ENCODE measurements at regions not wholly inside any gene's neighbourhood (a gene's known extent, or its start where the extent isn't known, plus 50 kb on each side); places are given as distances from the start of the nearest gene placed in this dataset.

DNA sequence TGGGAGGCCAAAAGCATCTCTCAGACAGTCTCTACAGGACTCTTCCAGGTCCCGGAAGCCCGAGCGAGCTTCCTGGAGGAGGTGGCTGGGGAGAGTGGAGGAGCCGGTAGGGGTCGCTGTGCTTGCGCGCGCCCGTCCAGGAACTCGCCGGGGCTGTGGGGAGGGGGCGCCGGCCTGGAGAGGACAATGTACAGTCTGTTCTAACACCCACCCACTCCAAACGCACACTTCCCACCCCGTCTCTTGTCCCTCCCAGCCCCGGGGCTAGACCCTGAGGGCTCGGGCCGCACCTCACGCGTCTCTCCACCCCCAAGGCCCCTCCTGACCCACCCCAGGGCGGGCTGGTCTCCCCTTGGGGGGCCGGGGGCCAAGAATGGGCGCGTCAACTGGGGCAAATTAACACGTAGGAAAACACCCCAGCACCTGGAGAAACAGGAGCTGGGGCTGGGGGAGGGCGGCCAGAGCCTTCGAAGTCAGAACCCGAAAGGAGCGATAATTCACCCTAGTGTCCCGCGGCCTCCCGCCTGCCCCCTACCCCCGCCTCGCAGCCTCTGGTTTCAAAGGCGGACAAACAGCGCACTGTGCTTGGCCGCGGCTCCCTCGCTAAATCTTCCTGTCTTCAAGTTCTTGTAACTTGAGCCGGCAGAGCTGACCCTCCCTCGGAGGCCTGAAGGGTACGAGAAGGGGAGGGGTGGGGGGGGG, 103.2 kb upstream of the FOXP4 start:
- TF ChIP-seq, protein P1, sequence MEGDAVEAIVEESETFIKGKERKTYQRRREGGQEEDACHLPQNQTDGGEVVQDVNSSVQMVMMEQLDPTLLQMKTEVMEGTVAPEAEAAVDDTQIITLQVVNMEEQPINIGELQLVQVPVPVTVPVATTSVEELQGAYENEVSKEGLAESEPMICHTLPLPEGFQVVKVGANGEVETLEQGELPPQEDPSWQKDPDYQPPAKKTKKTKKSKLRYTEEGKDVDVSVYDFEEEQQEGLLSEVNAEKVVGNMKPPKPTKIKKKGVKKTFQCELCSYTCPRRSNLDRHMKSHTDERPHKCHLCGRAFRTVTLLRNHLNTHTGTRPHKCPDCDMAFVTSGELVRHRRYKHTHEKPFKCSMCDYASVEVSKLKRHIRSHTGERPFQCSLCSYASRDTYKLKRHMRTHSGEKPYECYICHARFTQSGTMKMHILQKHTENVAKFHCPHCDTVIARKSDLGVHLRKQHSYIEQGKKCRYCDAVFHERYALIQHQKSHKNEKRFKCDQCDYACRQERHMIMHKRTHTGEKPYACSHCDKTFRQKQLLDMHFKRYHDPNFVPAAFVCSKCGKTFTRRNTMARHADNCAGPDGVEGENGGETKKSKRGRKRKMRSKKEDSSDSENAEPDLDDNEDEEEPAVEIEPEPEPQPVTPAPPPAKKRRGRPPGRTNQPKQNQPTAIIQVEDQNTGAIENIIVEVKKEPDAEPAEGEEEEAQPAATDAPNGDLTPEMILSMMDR (conservative IDR thresholded peaks at IDR 0.05; ENCODE audit: low read depth, low read length): peak; percentile 56
- H3K4me3 ChIP-seq (ENCODE audit: low read depth, low read length): no peak overlapping the region
- DNase-seq (ENCODE audit: low read depth): no peak

DNA sequence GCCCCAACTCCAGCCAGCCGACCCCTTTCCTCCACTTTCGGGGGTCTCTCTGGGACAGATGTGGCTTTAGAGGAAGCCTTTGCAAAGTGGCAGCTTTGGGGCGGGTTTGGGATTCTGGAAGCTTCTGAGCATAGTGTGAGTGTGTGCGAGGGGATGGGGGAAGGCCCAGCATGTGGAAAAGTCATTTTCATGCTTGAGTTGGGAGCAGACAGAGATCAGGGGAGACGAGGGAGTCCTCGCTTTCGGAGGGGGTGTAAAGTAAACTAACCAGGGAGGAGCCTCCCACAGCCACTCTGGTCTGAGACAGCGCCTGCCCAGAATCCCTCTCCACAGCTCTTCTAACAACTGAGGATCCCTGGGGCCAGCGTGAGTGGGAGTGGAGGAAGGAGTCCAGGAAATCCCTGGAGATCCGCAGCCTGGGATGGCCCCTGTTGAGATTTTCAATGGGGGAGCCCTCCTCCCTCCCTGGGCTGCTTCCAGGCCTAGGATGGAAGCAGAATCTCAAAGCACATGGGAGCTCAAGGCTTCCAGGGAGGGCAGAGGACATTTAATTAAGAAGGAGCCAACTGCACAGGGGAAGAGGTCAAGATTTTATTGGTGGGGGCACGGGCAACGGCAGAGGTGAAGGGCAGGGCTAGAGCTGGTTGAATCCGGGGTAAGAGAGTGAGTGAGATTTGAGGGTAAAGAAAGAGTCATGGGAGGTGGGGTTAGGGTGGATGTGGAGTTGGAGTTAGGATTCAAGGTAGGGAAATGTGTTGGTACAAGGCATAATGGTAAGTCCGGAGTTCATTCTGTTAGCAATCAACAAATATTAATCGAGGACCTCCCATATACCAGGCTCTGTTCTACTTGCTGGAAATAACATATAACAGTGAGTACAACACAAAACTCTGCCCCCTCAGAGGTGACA, 102.3 kb upstream of the FOXP4 start:
- DNase-seq (ENCODE audit: low read depth): no peak
- TF ChIP-seq, protein P1 (conservative IDR thresholded peaks at IDR 0.05; ENCODE audit: low read depth, low read length): no peak
- no peak overlapping the region for H3K4me3 ChIP-seq (ENCODE audit: low read depth, low read length)

DNA sequence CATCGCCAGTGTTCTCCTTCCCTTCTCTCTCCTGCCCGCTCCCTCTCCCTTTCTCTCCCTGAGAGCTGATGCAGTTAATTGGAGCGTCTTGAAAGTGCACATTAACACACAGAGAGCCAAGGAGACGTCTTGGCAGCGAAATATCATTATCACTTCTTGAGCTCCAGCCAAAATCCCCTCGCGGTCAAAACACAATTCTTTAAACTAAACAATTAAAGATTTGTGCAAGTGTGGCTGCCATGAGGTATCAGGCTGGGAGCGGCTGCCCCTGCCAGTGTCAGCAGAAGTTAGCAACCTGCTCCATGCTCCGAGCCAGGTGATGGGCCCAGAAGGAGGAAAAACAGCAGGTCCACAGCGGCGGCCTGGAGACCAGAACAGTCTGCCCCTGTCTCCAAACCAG, 100.9 kb upstream of the FOXP4 start:
- DNase-seq (ENCODE audit: low read depth): no peak
- TF ChIP-seq, protein P1 (conservative IDR thresholded peaks at IDR 0.05; ENCODE audit: low read depth, low read length): no peak
- H3K4me3 ChIP-seq (ENCODE audit: low read depth, low read length): no peak overlapping the region

DNA sequence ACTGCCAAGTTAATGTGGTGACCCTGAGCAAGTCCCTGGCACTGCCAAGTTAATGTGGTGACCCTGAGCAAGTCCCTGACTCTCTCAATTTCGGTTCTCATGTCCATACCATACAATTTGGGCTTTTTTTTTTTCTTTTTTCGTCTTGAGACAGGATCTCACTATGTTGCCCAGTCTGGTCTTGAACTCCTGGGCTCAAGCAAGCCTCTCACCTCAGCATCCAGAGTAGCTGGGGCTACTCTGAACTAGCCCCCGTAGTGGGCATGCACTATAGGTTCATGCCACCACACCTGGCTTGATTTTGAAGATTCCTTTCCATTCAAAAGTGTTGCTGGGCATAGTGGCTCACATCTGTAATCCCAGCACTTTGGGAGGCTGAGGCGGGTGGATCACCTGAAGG, 100.0 kb upstream of the FOXP4 start:
- TF ChIP-seq, protein P1 (conservative IDR thresholded peaks at IDR 0.05; ENCODE audit: low read depth, low read length): no peak
- no peak for DNase-seq (ENCODE audit: low read depth)
- no peak overlapping the region for H3K4me3 ChIP-seq (ENCODE audit: low read depth, low read length)

DNA sequence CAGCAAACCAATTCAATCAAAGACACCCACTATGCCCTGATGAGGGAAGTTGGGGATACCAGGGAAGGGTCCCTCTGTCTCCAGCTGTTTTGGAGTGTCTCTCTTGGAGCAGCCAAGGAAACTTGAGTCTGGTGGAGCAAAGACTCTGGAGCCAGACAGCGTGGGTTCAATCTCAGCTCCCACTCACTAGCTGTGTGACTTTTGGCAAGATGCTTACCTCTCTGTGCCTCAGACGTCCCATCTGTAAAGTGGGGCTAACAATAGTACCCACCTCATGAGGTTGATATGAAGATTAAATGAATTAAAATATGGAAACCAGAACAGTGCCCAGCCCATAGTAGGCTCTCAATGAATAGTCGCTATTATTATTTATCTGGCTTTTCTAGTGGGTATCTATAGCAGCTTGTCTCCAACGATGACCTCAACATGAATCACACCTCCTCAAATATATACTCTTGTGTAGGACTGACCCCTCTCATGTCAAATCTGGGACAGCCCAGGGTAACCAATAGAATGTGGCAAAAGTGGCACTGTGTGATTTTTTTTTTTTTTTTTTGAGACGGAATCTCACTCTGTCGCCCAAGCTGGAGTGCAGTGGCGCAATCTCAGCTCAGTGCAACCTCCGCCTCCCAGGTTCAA, 99.2 kb upstream of the FOXP4 start:
- TF ChIP-seq, protein P1 (conservative IDR thresholded peaks at IDR 0.05; ENCODE audit: low read depth, low read length): no peak
- H3K4me3 ChIP-seq (ENCODE audit: low read depth, low read length): no peak overlapping the region
- no peak for DNase-seq (ENCODE audit: low read depth)

DNA sequence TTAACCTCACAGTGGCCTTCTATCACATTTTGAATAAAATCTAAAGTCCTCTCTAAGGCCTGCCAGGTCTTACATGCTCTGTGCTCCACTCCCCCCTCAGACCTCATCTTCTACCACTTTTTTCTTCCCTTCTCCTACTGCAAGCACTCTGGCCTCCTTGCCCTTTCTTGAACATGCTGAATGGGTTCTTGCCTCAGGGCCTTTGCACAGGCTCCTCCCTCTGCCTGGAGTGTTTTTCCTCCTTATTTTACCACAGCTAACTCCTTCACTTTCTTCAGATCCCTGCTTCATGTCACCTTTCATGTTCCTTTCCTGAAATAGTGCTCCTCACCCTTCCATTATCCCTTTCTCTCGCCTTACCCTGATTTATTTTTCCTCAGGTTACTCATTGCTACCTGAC, 97.9 kb upstream of the FOXP4 start:
- H3K4me3 ChIP-seq (ENCODE audit: low read depth, low read length): no peak overlapping the region
- no peak for DNase-seq (ENCODE audit: low read depth)
- TF ChIP-seq, protein P1 (conservative IDR thresholded peaks at IDR 0.05; ENCODE audit: low read depth, low read length): no peak
